Putamen (tissue), 1 donor: ENCODE measurements at regions not wholly inside any gene's neighbourhood (a gene's known extent, or its start where the extent isn't known, plus 50 kb on each side); places are given as distances from the start of the nearest gene placed in this dataset.
"Not testable (repeated sequence)": the region's sequence is repeated elsewhere in the genome, so short reads cannot be mapped to it uniquely, and the experiment has no call there.

ENCODE experiments used
- DNase-seq: peaks from one replicate; pipeline ENCODE4 v3.0.0-alpha.2; 2016; ENCODE audit warnings: low spot score

- no peak for DNase-seq
These were observed 552.5 kb upstream of the CRIM1 start for GRCh38 chr2:35803126-35803525.

GRCh38 chr2:35794796-35795450 lies 560.7 kb upstream of the CRIM1 start:
- no peak for DNase-seq

GRCh38 chr2:35790292-35790691 lies 565.3 kb upstream of the CRIM1 start:
- DNase-seq: no peak

GRCh38 chr2:35788543-35788942 lies 567.0 kb upstream of the CRIM1 start:
- no peak for DNase-seq

GRCh38 chr2:35787302-35788031 lies 568.1 kb upstream of the CRIM1 start:
- no peak for DNase-seq

- no peak for DNase-seq
These were observed 570.0 kb upstream of the CRIM1 start for GRCh38 chr2:35785564-35785963.

GRCh38 chr2:35784777-35785176 lies 570.8 kb upstream of the CRIM1 start:
- no peak for DNase-seq

GRCh38 chr2:35783723-35784122 lies 571.9 kb upstream of the CRIM1 start:
- DNase-seq: no peak

GRCh38 chr2:35741556-35741955 lies 614.0 kb upstream of the CRIM1 start:
- DNase-seq: no peak

GRCh38 chr2:35731674-35732073 lies 623.9 kb upstream of the CRIM1 start:
- DNase-seq: no peak

GRCh38 chr2:35714883-35715282 lies 640.7 kb upstream of the CRIM1 start:
- DNase-seq: no peak

- no peak for DNase-seq
These were observed 647.1 kb upstream of the CRIM1 start for GRCh38 chr2:35708411-35708923.

- no peak for DNase-seq
These were observed 667.3 kb upstream of the CRIM1 start for GRCh38 chr2:35688309-35688708.

GRCh38 chr2:35651688-35652323 lies 703.8 kb upstream of the CRIM1 start:
- no peak for DNase-seq

- no peak for DNase-seq
These were observed 740.9 kb upstream of the CRIM1 start for GRCh38 chr2:35614640-35615039.

- DNase-seq: no peak
These were observed 749.2 kb upstream of the CRIM1 start for GRCh38 chr2:35606394-35606793.

- DNase-seq: no peak
These were observed 757.3 kb upstream of the CRIM1 start for GRCh38 chr2:35598310-35598709.

- no peak for DNase-seq
These were observed 763.7 kb upstream of the CRIM1 start for GRCh38 chr2:35591886-35592285.

GRCh38 chr2:35585972-35586371 lies 769.6 kb upstream of the CRIM1 start:
- DNase-seq: no peak

GRCh38 chr2:35582637-35583036 lies 772.9 kb upstream of the CRIM1 start:
- no peak for DNase-seq

GRCh38 chr2:35580956-35581355 lies 774.6 kb upstream of the CRIM1 start:
- DNase-seq: no peak

- DNase-seq: not testable (repeated sequence)
These were observed 787.0 kb upstream of the CRIM1 start for GRCh38 chr2:35568574-35568973.

GRCh38 chr2:35562488-35562887 lies 793.1 kb upstream of the CRIM1 start:
- no peak for DNase-seq
